IMR-90 (cell line): ENCODE measurements at regions not wholly inside any gene's neighbourhood (a gene's known extent, or its start where the extent isn't known, plus 50 kb on each side); places are given as distances from the start of the nearest gene placed in this dataset.

Source experiments
- ATAC-seq: fragments of 200-7000 bp; cut with Tn5 transposase; 2 replicates; pipeline ENCODE4 v1.9.1; 2020; ENCODE audit warnings: low read depth, mild to moderate bottlenecking, moderate library complexity
- BruUV-seq: library from RNA; stranded (reverse); fragments of 400-500 nt; replicated peaks from 2 replicates; lab custom pipeline; 2021; lab: Mats Ljungman, UMichigan
- CTCF ChIA-PET: fragments of 300-600 bp; formaldehyde crosslinking; extraction: SDS; loops from one replicate; lab custom pipeline; 2021; ENCODE audit warnings: antibody characterized with exemption; lab: Yijun Ruan, JAX
- POLR2A ChIA-PET: fragments of 300-600 bp; sonication (Branson Sonifier 250); formaldehyde crosslinking; loops from one replicate; lab custom pipeline; 2022; ENCODE audit warnings: antibody characterized with exemption; ENCODE audit not compliant: unreplicated experiment; lab: Charles Lee
- DNase-seq: peaks from one replicate; pipeline ENCODE4 v3.0.0; 2013
- H2AFZ ChIP-seq: replicated peaks from 2 replicates; pipeline ENCODE3; 2013; ENCODE audit warnings: low read length, mild to moderate bottlenecking; ENCODE audit not compliant: poor library complexity
- H2AK5ac ChIP-seq: 2 replicates; pipeline ENCODE4 v1.6.1; 2013; ENCODE audit warnings: low read depth, low read length, inconsistent platforms
- H2AK9ac ChIP-seq: replicated peaks from 2 replicates; pipeline ENCODE3; 2013; ENCODE audit warnings: mild to moderate bottlenecking, low read depth, low read length, moderate library complexity; ENCODE audit not compliant: poor library complexity
- H2BK120ac ChIP-seq: 2 replicates; pipeline ENCODE4 v1.6.1; 2013; ENCODE audit warnings: low read depth, low read length, inconsistent platforms
- H2BK15ac ChIP-seq: 3 replicates; pipeline ENCODE4 v1.6.1; 2013; ENCODE audit warnings: low read depth, low read length, inconsistent platforms
- H2BK20ac ChIP-seq: 2 replicates; pipeline ENCODE4 v1.6.1; 2013; ENCODE audit warnings: low read depth, mild to moderate bottlenecking, inconsistent platforms, low read length, moderate library complexity
- H2BK5ac ChIP-seq: 2 replicates; pipeline ENCODE4 v1.6.1; 2013; ENCODE audit warnings: mild to moderate bottlenecking, low read depth, low read length, inconsistent platforms; ENCODE audit not compliant: poor library complexity, severe bottlenecking
- H3K14ac ChIP-seq: replicated peaks from 2 replicates; pipeline ENCODE4 v1.6.1; 2013; ENCODE audit warnings: low read depth, low read length, inconsistent platforms
- H3K18ac ChIP-seq: 2 replicates; pipeline ENCODE4 v1.6.1; 2013; ENCODE audit warnings: low read depth, low read length, control low read depth
- H3K23ac ChIP-seq: 2 replicates; pipeline ENCODE4 v1.6.1; 2013; ENCODE audit warnings: low read depth, low read length, inconsistent platforms
- H3K27ac ChIP-seq: 2 replicates; pipeline ENCODE4 v1.5.1; 2013; ENCODE audit warnings: mild to moderate bottlenecking, control low read depth, low read length; ENCODE audit not compliant: insufficient read depth
- H3K27me3 ChIP-seq: 2 replicates; pipeline ENCODE4 v1.6.1; 2013; ENCODE audit warnings: low read length; ENCODE audit not compliant: control insufficient read depth, insufficient read depth
- H3K36me3 ChIP-seq: 2 replicates; pipeline ENCODE4 v1.6.1; 2013; ENCODE audit warnings: low read length, mixed read lengths; ENCODE audit not compliant: control insufficient read depth, insufficient read depth
- H3K4ac ChIP-seq: 2 replicates; pipeline ENCODE4 v1.6.1; 2013; ENCODE audit warnings: low read depth, low read length, inconsistent platforms
- H3K4me1 ChIP-seq: 2 replicates; pipeline ENCODE4 v1.6.1; 2013; ENCODE audit warnings: low read length, mixed read lengths; ENCODE audit not compliant: control insufficient read depth, insufficient read depth
- H3K4me2 ChIP-seq: 2 replicates; pipeline ENCODE4 v1.6.1; 2013; ENCODE audit warnings: low read depth, mild to moderate bottlenecking, control low read depth, low read length, moderate library complexity
- H3K4me3 ChIP-seq: 2 replicates; pipeline ENCODE4 v1.5.1; 2013; ENCODE audit warnings: low read depth, mild to moderate bottlenecking, control low read depth, low read length, moderate library complexity; ENCODE audit not compliant: insufficient read depth
- H3K56ac ChIP-seq: 2 replicates; pipeline ENCODE4 v1.6.1; 2013; ENCODE audit warnings: low read length, inconsistent platforms; ENCODE audit not compliant: insufficient read depth; ENCODE audit errors: extremely low read depth
- H3K79me1 ChIP-seq, 2 experiments: 2 replicates each; pipeline ENCODE4 v1.6.1; 2013; ENCODE audit warnings: low read length in 2 of 2, inconsistent platforms in 1 of 2, low read depth in 1 of 2
- H3K9ac ChIP-seq: 2 replicates; pipeline ENCODE4 v1.6.1; 2013; ENCODE audit warnings: low read depth, low read length, control low read depth
- H3K9me1 ChIP-seq: 2 replicates; pipeline ENCODE4 v1.6.1; 2013; ENCODE audit warnings: low read length, inconsistent platforms; ENCODE audit not compliant: insufficient read depth
- H3K9me3 ChIP-seq: 2 replicates; pipeline ENCODE4 v1.6.1; 2013; ENCODE audit warnings: low read length; ENCODE audit not compliant: control insufficient read depth, insufficient read depth
- H4K20me1 ChIP-seq: 2 replicates; pipeline ENCODE4 v1.6.1; 2013; ENCODE audit warnings: low read length, inconsistent platforms; ENCODE audit not compliant: insufficient read depth
- H4K5ac ChIP-seq: 2 replicates; pipeline ENCODE4 v1.6.1; 2013; ENCODE audit warnings: mild to moderate bottlenecking, low read depth, low read length, control low read depth
- H4K8ac ChIP-seq, 2 experiments: 2 replicates each; pipeline ENCODE4 v1.6.1; 2013; ENCODE audit warnings: low read depth in 2 of 2, low read length in 2 of 2, control low read depth in 1 of 2, inconsistent platforms in 1 of 2
- H4K91ac ChIP-seq: 2 replicates; pipeline ENCODE4 v1.6.1; 2013; ENCODE audit warnings: low read depth, low read length, inconsistent platforms; ENCODE audit not compliant: insufficient read depth
- CEBPB ChIP-seq: IDR thresholded peaks from 2 replicates; pipeline ENCODE4 v1.6.1; 2012; ENCODE audit warnings: low read depth, low read length, improper control_type of control experiment
- CHD1 ChIP-seq: IDR thresholded peaks from 2 replicates; pipeline ENCODE4 v1.6.1; 2012; ENCODE audit warnings: low read depth, low read length, improper control_type of control experiment
- ELK1 ChIP-seq: fragments of 150-350 bp; IDR thresholded peaks from 2 replicates; pipeline ENCODE4 v1.6.1; 2016; ENCODE audit warnings: low read depth, mild to moderate bottlenecking, low read length, moderate library complexity, borderline replicate concordance
- FOS ChIP-seq: fragments of 150-350 bp; IDR thresholded peaks from 2 replicates; pipeline ENCODE4 v1.6.1; 2016; ENCODE audit warnings: low read depth, low read length
- MAZ ChIP-seq: IDR thresholded peaks from 2 replicates; pipeline ENCODE4 v1.6.1; 2012; ENCODE audit warnings: low read depth, mild to moderate bottlenecking, low read length, improper control_type of control experiment, moderate library complexity, borderline replicate concordance
- NFE2L2 ChIP-seq: fragments of 150-350 bp; IDR thresholded peaks from 2 replicates; pipeline ENCODE4 v1.6.1; 2016; ENCODE audit warnings: low read depth, mild to moderate bottlenecking, low read length
- POLR2A ChIP-seq: IDR thresholded peaks from 2 replicates; pipeline ENCODE4 v1.6.1; 2012; ENCODE audit warnings: mild to moderate bottlenecking, low read depth, low read length
- RAD21 ChIP-seq: IDR thresholded peaks from 2 replicates; pipeline ENCODE4 v1.6.1; 2012; ENCODE audit warnings: low read length, improper control_type of control experiment
- RCOR1 ChIP-seq: IDR thresholded peaks from 2 replicates; pipeline ENCODE4 v1.6.1; 2012; ENCODE audit warnings: mild to moderate bottlenecking, low read length, improper control_type of control experiment; ENCODE audit not compliant: insufficient replicate concordance
- USF2 ChIP-seq: fragments of 150-350 bp; IDR thresholded peaks from 2 replicates; pipeline ENCODE4 v1.6.1; 2017; ENCODE audit warnings: mild to moderate bottlenecking, antibody characterized with exemption, low read length, low read depth
- WGBS, 2 experiments: methylation state at CpG; one replicate each; pipeline versions ENCODE4 v1.1.5 to v1.1.7; 2013; ENCODE audit warnings: missing lambda C conversion rate in 2 of 2; ENCODE audit not compliant: insufficient read length in 1 of 2; ENCODE audit errors: extremely low coverage in 2 of 2; 5-methylcytosine and 5-hydroxymethylcytosine counted together
- dilution Hi-C: fragments of 300-500 bp; cut with HindIII; formaldehyde crosslinking; loops from one replicate; pipeline ENCODE4 v1.14.3; 2018; ENCODE audit warnings: low sequenced_read_pairs; ENCODE audit not compliant: unreplicated experiment
- in situ Hi-C: fragments of 300-500 bp; cut with MboI; formaldehyde crosslinking; loops from 3 replicates; pipeline ENCODE4 v1.14.3; 2019; ENCODE audit warnings: low sequenced_read_pairs, inconsistent platforms, mixed read lengths
- intact Hi-C: fragments of 100-400 bp; cut with micrococcal nuclease; formaldehyde crosslinking; loops from 2 replicates; pipeline ENCODE4 v1.10.0; 2022

DNA sequence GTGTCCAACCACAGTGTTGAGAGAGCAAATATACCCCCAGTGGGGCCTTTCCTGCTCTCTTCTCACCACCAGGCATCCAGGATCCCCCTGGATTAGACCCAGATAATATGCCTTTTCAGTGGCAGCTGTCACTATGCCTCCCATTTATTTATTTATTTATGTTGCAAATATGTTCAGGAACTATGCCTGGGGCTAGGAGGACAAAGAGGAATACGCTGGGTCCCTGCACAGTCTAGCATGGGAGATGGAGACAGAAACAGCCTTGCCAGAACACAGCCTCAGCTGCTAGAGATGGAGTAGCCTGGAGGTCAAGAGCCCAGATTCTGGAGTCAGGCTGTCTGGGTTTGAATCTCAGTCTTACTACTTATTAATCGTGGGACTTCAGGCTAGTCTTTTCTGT is 74.6 kb upstream of the LRFN2 start:
- Histone ChIP-seq H4K5ac (no peak overlapping the region), H2AFZ (no peak overlapping the region), H3K4me3 (no peak overlapping the region), H3K27ac (no peak overlapping the region), H3K36me3 (no peaks in the 10 kb centered on the region), H3K9me1 (no peaks in the 10 kb centered on the region), H3K4me1 (no peaks in the 10 kb centered on the region), H3K79me1 (no peaks in the 10 kb centered on the region), H2BK120ac (no peak overlapping the region), H4K20me1 (no peaks in the 10 kb centered on the region), H4K8ac (no peak overlapping the region), H3K23ac (no peak overlapping the region), H2BK20ac (no peak overlapping the region), H3K18ac (no peak overlapping the region), H3K9ac (no peak overlapping the region), H3K4ac (no peak overlapping the region), H2BK15ac (no peak overlapping the region), H3K27me3 (no peaks in the 10 kb centered on the region), H2AK9ac (no peak overlapping the region), H3K4me2 (no peak overlapping the region), H2BK5ac (no peak overlapping the region), H4K91ac (no peak overlapping the region), H3K14ac (no peak overlapping the region), H3K9me3 (no peaks in the 10 kb centered on the region), H2AK5ac (no peak overlapping the region), H3K56ac (no peak overlapping the region)
- ATAC-seq, result no peak
- DNase-seq, result no peak
- WGBS, 2 experiments, result no CpG with 5 or more reads among the region's 2 CpGs
- in situ Hi-C loops (no loop called here), dilution Hi-C loops (no loop called here), intact Hi-C loops (no loop called here)
- CTCF ChIA-PET, result no interaction called here
- no TSS peak for BruUV-seq
- TF ChIP-seq RAD21 (no peak), FOS (no peak), MAZ (no peak), ELK1 (no peak), NFE2L2 (no peak), USF2 (no peak), RCOR1 (no peak), POLR2A (no peak), CHD1 (no peak), CEBPB (no peak)
- POLR2A ChIA-PET, result no interaction called here
